A673 (cell line): ENCODE measurements at regions not wholly inside any gene's neighbourhood (a gene's known extent, or its start where the extent isn't known, plus 50 kb on each side); places are given as distances from the start of the nearest gene placed in this dataset.

Source experiments
- BruUV-seq: library from RNA; stranded (reverse); fragments of 400-500 nt; replicated peaks from 2 replicates; lab custom pipeline; 2021; lab: Mats Ljungman, UMichigan
- CTCF ChIA-PET: fragments of 300-600 bp; sonication (Branson Sonifier 250); formaldehyde crosslinking; loops from one replicate; lab custom pipeline; 2022; ENCODE audit warnings: antibody characterized with exemption; lab: Charles Lee
- POLR2A ChIA-PET: fragments of 300-600 bp; sonication (Branson Sonifier 250); formaldehyde crosslinking; loops from one replicate; lab custom pipeline; 2022; ENCODE audit warnings: antibody characterized with exemption; ENCODE audit not compliant: low non-redundant PET; lab: Charles Lee
- DNase-seq: peaks from one replicate; pipeline ENCODE4 v3.0.0-alpha.2; 2015; ENCODE audit warnings: low spot score
- H3K27ac ChIP-seq: fragments of 200-600 bp; sonication (generic); 2 replicates; pipeline ENCODE4 v1.5.1; 2016; ENCODE audit warnings: mixed run types, low read depth, mild to moderate bottlenecking, mixed read lengths, antibody characterized with exemption, low read length; ENCODE audit not compliant: poor library complexity, severe bottlenecking
- H3K27me3 ChIP-seq: fragments of 200-600 bp; sonication (generic); replicated peaks from 2 replicates; pipeline ENCODE4 v1.6.1; 2017; ENCODE audit warnings: mixed run types, low read depth, mild to moderate bottlenecking, mixed read lengths, antibody characterized with exemption, low read length; ENCODE audit not compliant: insufficient read depth, poor library complexity
- H3K36me3 ChIP-seq: fragments of 200-600 bp; sonication (generic); 2 replicates; pipeline ENCODE4 v1.6.1; 2016; ENCODE audit warnings: mixed run types, mild to moderate bottlenecking, mixed read lengths, antibody characterized with exemption, low read length; ENCODE audit not compliant: insufficient read depth, poor library complexity, severe bottlenecking
- H3K4me1 ChIP-seq: fragments of 200-600 bp; sonication (generic); 2 replicates; pipeline ENCODE4 v1.6.1; 2017; ENCODE audit warnings: mixed run types, mild to moderate bottlenecking, mixed read lengths, antibody characterized with exemption, low read length; ENCODE audit not compliant: insufficient read depth, poor library complexity, severe bottlenecking
- H3K4me3 ChIP-seq: fragments of 200-600 bp; sonication (generic); 2 replicates; pipeline ENCODE4 v1.5.1; 2016; ENCODE audit warnings: low read depth, mixed run types, mild to moderate bottlenecking, mixed read lengths, low read length; ENCODE audit not compliant: poor library complexity, severe bottlenecking
- H3K9me3 ChIP-seq: fragments of 200-600 bp; sonication (generic); 2 replicates; pipeline ENCODE4 v1.6.1; 2016; ENCODE audit warnings: mixed run types, low read depth, mild to moderate bottlenecking, mixed read lengths, antibody characterized with exemption, low read length; ENCODE audit not compliant: poor library complexity, severe bottlenecking
- CTCF ChIP-seq: fragments of 300-800, 200-600 bp; sonication (generic); conservative IDR thresholded peaks from 2 replicates; pipeline ENCODE4 v1.5.1; 2017; ENCODE audit warnings: low read depth, mild to moderate bottlenecking, antibody characterized with exemption, low read length, moderate library complexity, mixed read lengths
- EZH2 ChIP-seq: fragments of 200-600 bp; sonication (generic); IDR thresholded peaks from 2 replicates; pipeline ENCODE4 v1.6.1; 2017; ENCODE audit warnings: borderline replicate concordance, low read depth, mild to moderate bottlenecking, mixed read lengths, antibody characterized with exemption, low read length; ENCODE audit not compliant: poor library complexity, severe bottlenecking
- intact Hi-C: fragments of 100-400 bp; cut with micrococcal nuclease; formaldehyde crosslinking; loops from one replicate; pipeline ENCODE4 v1.10.0; 2022; ENCODE audit not compliant: unreplicated experiment

GRCh38 chr10:53239873-53240272, 467.3 kb upstream of the MBL2 start:
- TF ChIP-seq EZH2 (no peak), CTCF (no peak)
- no peak overlapping the region for H3K27ac ChIP-seq
- no peaks in the 10 kb centered on the region for H3K4me1 ChIP-seq
- H3K9me3 ChIP-seq: no peaks in the 10 kb centered on the region
- no peak overlapping the region for H3K4me3 ChIP-seq
- BruUV-seq: no TSS peak
- H3K36me3 ChIP-seq: no peaks in the 10 kb centered on the region
- POLR2A ChIA-PET: no interaction called here
- intact Hi-C loops: no loop called here
- CTCF ChIA-PET: no interaction called here
- no peaks in the 10 kb centered on the region for H3K27me3 ChIP-seq
- DNase-seq: no peak

DNA sequence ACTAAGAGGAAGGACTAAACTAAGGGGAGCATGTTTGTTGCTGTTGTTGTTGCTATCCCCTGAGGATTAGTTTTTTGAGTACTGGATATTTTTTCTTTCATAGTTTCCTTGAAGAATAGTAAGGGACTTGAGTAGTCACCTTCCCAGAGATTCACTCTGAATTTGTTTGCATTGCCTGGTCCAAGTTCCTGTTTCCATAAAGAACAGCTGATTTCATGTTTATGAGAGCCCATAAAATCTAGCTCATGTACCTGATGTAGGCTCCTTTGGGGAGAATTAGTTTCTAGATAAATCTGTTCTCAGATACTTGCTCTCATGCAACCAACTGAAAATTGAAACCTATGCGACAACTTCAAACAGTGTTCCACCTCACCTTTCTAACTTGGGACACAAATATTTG, 464.4 kb upstream of the MBL2 start:
- no TSS peak for BruUV-seq
- CTCF ChIA-PET: no interaction called here
- POLR2A ChIA-PET: no interaction called here
- H3K27me3 ChIP-seq: no peaks in the 10 kb centered on the region
- DNase-seq: no peak
- H3K9me3 ChIP-seq: peaks cover 4% of the 10 kb centered on the region
- TF ChIP-seq EZH2: no peak
- TF ChIP-seq CTCF: no peak
- intact Hi-C loops: no loop called here
- no peaks in the 10 kb centered on the region for H3K36me3 ChIP-seq
- no peak overlapping the region for H3K4me3 ChIP-seq
- no peak overlapping the region for H3K27ac ChIP-seq
- H3K4me1 ChIP-seq: no peaks in the 10 kb centered on the region

- DNase-seq: no peak
- Histone ChIP-seq H3K27ac (no peak overlapping the region), H3K4me1 (no peaks in the 10 kb centered on the region), H3K27me3 (no peaks in the 10 kb centered on the region), H3K9me3 (peaks cover 5% of the 10 kb centered on the region), H3K4me3 (no peak overlapping the region), H3K36me3 (no peaks in the 10 kb centered on the region)
- no TSS peak for BruUV-seq
- intact Hi-C loops: no loop called here
- CTCF ChIA-PET: no interaction called here
- TF ChIP-seq CTCF (no peak), EZH2 (no peak)
- POLR2A ChIA-PET: no interaction called here
Observed at GRCh38 chr10:53233749-53234148, 461.2 kb upstream of the MBL2 start.
